ENCODE measurements at regions not wholly inside any gene's neighbourhood (a gene's known extent, or its start where the extent isn't known, plus 50 kb on each side); places are given as distances from the start of the nearest gene placed in this dataset.

GRCh38 chr3:84236261-84236660, 722.5 kb upstream of the CADM2 start:
- Histone ChIP-seq H3K4me3 (ENCODE audit: low read depth, low read length, poor library complexity, severe bottlenecking) (no peak overlapping the region), H3K27me3 (ENCODE audit: insufficient read depth, low read length) (no peaks in the 10 kb centered on the region), H3K36me3 (ENCODE audit: insufficient read depth, low read length) (no peaks in the 10 kb centered on the region), H3K9ac (ENCODE audit: low read length) (no peak overlapping the region), H3K9me3 (ENCODE audit: low read length) (no peaks in the 10 kb centered on the region), H3K4me2 (ENCODE audit: low read length) (no peak overlapping the region), H2AFZ (ENCODE audit: low read length) (no peak overlapping the region), H4K20me1 (ENCODE audit: insufficient read depth, low read length) (no peaks in the 10 kb centered on the region), H3K4me1 (ENCODE audit: insufficient read depth, low read length, severe bottlenecking) (no peaks in the 10 kb centered on the region), H3K9me2 (ENCODE audit: low read depth, low read length) (no peaks in the 10 kb centered on the region), H3K27ac (ENCODE audit: low read depth, low read length, poor library complexity, severe bottlenecking) (no peak overlapping the region), H3K79me2 (ENCODE audit: insufficient read depth, low read length) (no peaks in the 10 kb centered on the region), H3F3A (ENCODE audit: insufficient read depth, low read length) (no peaks in the 10 kb centered on the region)
- TF ChIP-seq EZH2 (IDR thresholded peaks at IDR 0.05; ENCODE audit: borderline replicate concordance, low read length) (no peak), CTCF (IDR thresholded peaks at IDR 0.05; ENCODE audit: low read length) (no peak)

GRCh38 chr3:84245789-84246188, 713.0 kb upstream of the CADM2 start:
- H3K79me2 ChIP-seq (ENCODE audit: insufficient read depth, low read length): no peaks in the 10 kb centered on the region
- H3K9me2 ChIP-seq (ENCODE audit: low read depth, low read length): no peaks in the 10 kb centered on the region; the same call in 1 of the 2 replicates
- H3K4me1 ChIP-seq (ENCODE audit: insufficient read depth, low read length, severe bottlenecking): no peaks in the 10 kb centered on the region
- H3K4me3 ChIP-seq (ENCODE audit: low read depth, low read length, poor library complexity, severe bottlenecking): no peak overlapping the region
- no peaks in the 10 kb centered on the region for H3F3A ChIP-seq (ENCODE audit: insufficient read depth, low read length)
- H2AFZ ChIP-seq (ENCODE audit: low read length): no peak overlapping the region
- TF ChIP-seq EZH2 (IDR thresholded peaks at IDR 0.05; ENCODE audit: borderline replicate concordance, low read length) (no peak), CTCF (IDR thresholded peaks at IDR 0.05; ENCODE audit: low read length) (no peak)
- H3K4me2 ChIP-seq (ENCODE audit: low read length): no peak overlapping the region
- H3K9ac ChIP-seq (ENCODE audit: low read length): no peak overlapping the region
- H4K20me1 ChIP-seq (ENCODE audit: insufficient read depth, low read length): no peaks in the 10 kb centered on the region
- no peaks in the 10 kb centered on the region for H3K36me3 ChIP-seq (ENCODE audit: insufficient read depth, low read length)
- H3K27me3 ChIP-seq (ENCODE audit: insufficient read depth, low read length): no peaks in the 10 kb centered on the region
- H3K9me3 ChIP-seq (ENCODE audit: low read length): no peaks in the 10 kb centered on the region
- no peak overlapping the region for H3K27ac ChIP-seq (ENCODE audit: low read depth, low read length, poor library complexity, severe bottlenecking)

- no peak overlapping the region for H3K4me2 ChIP-seq (ENCODE audit: low read length)
- no peak overlapping the region for H3K4me3 ChIP-seq (ENCODE audit: low read depth, low read length, poor library complexity, severe bottlenecking)
- no peaks in the 10 kb centered on the region for H3K9me2 ChIP-seq (ENCODE audit: low read depth, low read length)
- no peak overlapping the region for H2AFZ ChIP-seq (ENCODE audit: low read length)
- H3K4me1 ChIP-seq (ENCODE audit: insufficient read depth, low read length, severe bottlenecking): no peaks in the 10 kb centered on the region
- H3F3A ChIP-seq (ENCODE audit: insufficient read depth, low read length): no peaks in the 10 kb centered on the region
- H3K36me3 ChIP-seq (ENCODE audit: insufficient read depth, low read length): no peaks in the 10 kb centered on the region
- no peak overlapping the region for H3K9ac ChIP-seq (ENCODE audit: low read length)
- no peak overlapping the region for H3K27ac ChIP-seq (ENCODE audit: low read depth, low read length, poor library complexity, severe bottlenecking)
- no peaks in the 10 kb centered on the region for H3K79me2 ChIP-seq (ENCODE audit: insufficient read depth, low read length)
- no peak for TF ChIP-seq CTCF (IDR thresholded peaks at IDR 0.05; ENCODE audit: low read length)
- no peak for TF ChIP-seq EZH2 (IDR thresholded peaks at IDR 0.05; ENCODE audit: borderline replicate concordance, low read length)
- H4K20me1 ChIP-seq (ENCODE audit: insufficient read depth, low read length): no peaks in the 10 kb centered on the region
- no peaks in the 10 kb centered on the region for H3K27me3 ChIP-seq (ENCODE audit: insufficient read depth, low read length)
- no peaks in the 10 kb centered on the region for H3K9me3 ChIP-seq (ENCODE audit: low read length)
These were observed 698.2 kb upstream of the CADM2 start for GRCh38 chr3:84260596-84260995.

Data from OCI-LY1 (cell line).